Right atrium auricular region (tissue), 2 donors: ENCODE measurements at regions not wholly inside any gene's neighbourhood (a gene's known extent, or its start where the extent isn't known, plus 50 kb on each side); places are given as distances from the start of the nearest gene placed in this dataset.

ENCODE experiments used
- DNase-seq: peaks from one replicate; pipeline ENCODE4 v3.0.0-alpha.2; 2019; ENCODE audit warnings: low spot score
- H3K27ac ChIP-seq, 2 donors: fragments of 200-600 bp; sonication (generic); 1 replicate in 1 of 2; 2 replicates in 1 of 2; pipeline ENCODE4 v1.5.1; 2016 to 2019
- H3K27me3 ChIP-seq, 2 donors: fragments of 200-600 bp; sonication (generic); one replicate each; pipeline versions ENCODE4 v1.5.1 to v1.6.0; 2017 to 2019
- H3K36me3 ChIP-seq: fragments of 200-600 bp; sonication (generic); one replicate; pipeline ENCODE4 v1.5.1; 2016
- H3K4me1 ChIP-seq, 2 donors: fragments of 200-600 bp; sonication (generic); one replicate each; pipeline versions ENCODE4 v1.5.1 to v1.6.0; 2017 to 2019
- H3K4me3 ChIP-seq, 2 donors: fragments of 200-600 bp; sonication (generic); 1 replicate in 1 of 2; 2 replicates in 1 of 2; pipeline ENCODE4 v1.5.1; 2017 to 2019; ENCODE audit warnings: mild to moderate bottlenecking in 1 of 2, moderate library complexity in 1 of 2
- H3K9me3 ChIP-seq, 2 donors: fragments of 200-600 bp; sonication (generic); one replicate each; pipeline ENCODE4 v1.5.1; 2019
- TF ChIP-seq, protein P1 (sequence below), 2 donors: fragments of 200-600 bp; sonication (generic); IDR thresholded peaks; one replicate each; pipeline ENCODE4 v1.5.1; 2019; ENCODE audit warnings: antibody characterized with exemption in 2 of 2

DNA sequence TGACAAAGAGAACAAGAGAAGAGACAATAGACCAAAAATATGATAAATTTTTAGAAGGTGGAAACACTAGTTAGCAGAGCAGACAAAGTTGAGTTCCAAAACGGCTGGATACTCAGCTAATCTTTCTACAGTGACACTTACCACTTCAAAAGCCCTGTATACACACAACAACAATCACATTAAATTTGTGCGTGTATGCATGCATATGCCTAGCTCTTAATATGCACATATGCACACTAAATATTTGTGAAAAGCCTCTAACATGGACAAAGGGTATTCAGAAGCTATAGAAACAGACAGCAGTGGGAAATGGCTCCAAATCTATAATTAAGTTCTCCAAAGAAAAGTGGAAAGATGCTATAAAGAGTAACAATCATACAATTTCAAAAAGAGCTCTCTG, 476.4 kb downstream of the HTR7 start:
- TF ChIP-seq, protein P1, sequence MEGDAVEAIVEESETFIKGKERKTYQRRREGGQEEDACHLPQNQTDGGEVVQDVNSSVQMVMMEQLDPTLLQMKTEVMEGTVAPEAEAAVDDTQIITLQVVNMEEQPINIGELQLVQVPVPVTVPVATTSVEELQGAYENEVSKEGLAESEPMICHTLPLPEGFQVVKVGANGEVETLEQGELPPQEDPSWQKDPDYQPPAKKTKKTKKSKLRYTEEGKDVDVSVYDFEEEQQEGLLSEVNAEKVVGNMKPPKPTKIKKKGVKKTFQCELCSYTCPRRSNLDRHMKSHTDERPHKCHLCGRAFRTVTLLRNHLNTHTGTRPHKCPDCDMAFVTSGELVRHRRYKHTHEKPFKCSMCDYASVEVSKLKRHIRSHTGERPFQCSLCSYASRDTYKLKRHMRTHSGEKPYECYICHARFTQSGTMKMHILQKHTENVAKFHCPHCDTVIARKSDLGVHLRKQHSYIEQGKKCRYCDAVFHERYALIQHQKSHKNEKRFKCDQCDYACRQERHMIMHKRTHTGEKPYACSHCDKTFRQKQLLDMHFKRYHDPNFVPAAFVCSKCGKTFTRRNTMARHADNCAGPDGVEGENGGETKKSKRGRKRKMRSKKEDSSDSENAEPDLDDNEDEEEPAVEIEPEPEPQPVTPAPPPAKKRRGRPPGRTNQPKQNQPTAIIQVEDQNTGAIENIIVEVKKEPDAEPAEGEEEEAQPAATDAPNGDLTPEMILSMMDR (IDR thresholded peaks at IDR 0.05): no peak
- no peak overlapping the region for H3K4me3 ChIP-seq
- no peak overlapping the region for H3K27ac ChIP-seq
- no peaks in the 10 kb centered on the region for H3K9me3 ChIP-seq
- DNase-seq: no peak
- no peaks in the 10 kb centered on the region for H3K4me1 ChIP-seq
- H3K36me3 ChIP-seq: no peaks in the 10 kb centered on the region
- no peaks in the 10 kb centered on the region for H3K27me3 ChIP-seq

DNA sequence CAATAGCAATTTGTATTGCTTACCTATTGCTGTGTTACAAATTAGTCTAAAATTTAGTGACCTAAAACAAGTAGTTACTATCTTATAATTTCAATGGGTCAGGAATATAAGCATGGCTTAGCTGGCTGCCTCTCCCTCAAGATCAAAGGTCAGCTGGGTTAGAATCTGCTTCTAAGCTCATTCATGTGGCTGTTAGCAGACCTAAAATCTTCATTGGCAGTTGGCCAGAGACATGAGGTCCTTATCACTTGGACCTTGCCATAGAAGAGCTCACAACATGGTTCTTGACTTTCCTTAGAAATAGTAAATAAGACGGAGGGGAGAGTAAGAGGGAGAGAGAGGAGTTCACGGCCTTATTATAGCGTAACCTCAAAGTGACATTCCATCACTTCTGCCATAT, 468.0 kb downstream of the HTR7 start:
- Histone ChIP-seq H3K4me3 (no peak overlapping the region), H3K27me3 (no peaks in the 10 kb centered on the region), H3K4me1 (no peaks in the 10 kb centered on the region), H3K27ac (no peak overlapping the region), H3K36me3 (no peaks in the 10 kb centered on the region), H3K9me3 (no peaks in the 10 kb centered on the region)
- TF ChIP-seq, protein P1 (IDR thresholded peaks at IDR 0.05): no peak
- no peak for DNase-seq

DNA sequence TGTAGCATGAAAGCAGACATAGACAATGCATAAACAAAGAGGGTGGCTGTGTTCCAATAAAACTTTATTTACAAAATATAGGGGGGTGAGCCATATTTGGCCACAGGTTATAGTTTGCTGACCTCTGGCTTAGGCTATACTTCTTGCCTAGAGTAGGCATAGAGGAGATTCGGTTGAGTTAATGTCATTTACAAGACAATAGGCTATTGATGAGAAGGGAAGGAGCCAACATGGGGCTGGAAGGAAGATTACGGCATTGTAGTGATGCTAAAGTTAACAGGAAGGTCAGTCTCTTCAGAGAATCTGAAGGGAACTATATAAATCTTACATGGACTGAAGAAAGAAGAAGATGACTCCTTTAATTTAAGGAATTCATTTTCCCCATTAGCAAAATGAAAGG, 463.5 kb downstream of the HTR7 start:
- Histone ChIP-seq H3K4me3 (no peak overlapping the region), H3K27ac (no peak overlapping the region), H3K27me3 (no peaks in the 10 kb centered on the region), H3K4me1 (peaks cover 0 to 5% of the 10 kb centered on the region in 2 donors), H3K9me3 (no peaks in the 10 kb centered on the region), H3K36me3 (no peaks in the 10 kb centered on the region)
- TF ChIP-seq, protein P1 (IDR thresholded peaks at IDR 0.05): no peak
- DNase-seq: no peak

DNA sequence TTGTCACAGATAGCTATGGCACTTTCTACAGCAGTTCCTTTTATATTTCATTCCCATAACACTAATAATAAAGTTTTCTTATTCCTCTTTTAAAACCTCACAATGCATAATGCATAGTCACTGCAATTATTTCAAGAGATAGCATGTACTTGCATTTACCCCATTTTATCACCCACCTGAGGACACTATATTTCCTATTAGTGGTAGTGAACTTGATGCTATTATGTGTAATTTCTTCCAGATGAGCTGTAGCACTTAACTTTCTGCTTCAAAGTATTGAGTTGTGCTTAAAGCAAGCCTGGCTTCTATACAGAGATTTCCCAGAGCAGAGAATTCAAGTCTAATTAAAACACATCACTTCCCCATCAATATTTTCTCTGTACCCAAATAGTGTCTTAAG, 461.1 kb downstream of the HTR7 start:
- Histone ChIP-seq H3K27ac (no peak overlapping the region), H3K9me3 (no peaks in the 10 kb centered on the region), H3K4me1 (peaks cover 0 to 5% of the 10 kb centered on the region in 2 donors), H3K36me3 (no peaks in the 10 kb centered on the region), H3K27me3 (no peaks in the 10 kb centered on the region), H3K4me3 (no peak overlapping the region)
- TF ChIP-seq, protein P1 (IDR thresholded peaks at IDR 0.05): no peak
- DNase-seq: no peak

DNA sequence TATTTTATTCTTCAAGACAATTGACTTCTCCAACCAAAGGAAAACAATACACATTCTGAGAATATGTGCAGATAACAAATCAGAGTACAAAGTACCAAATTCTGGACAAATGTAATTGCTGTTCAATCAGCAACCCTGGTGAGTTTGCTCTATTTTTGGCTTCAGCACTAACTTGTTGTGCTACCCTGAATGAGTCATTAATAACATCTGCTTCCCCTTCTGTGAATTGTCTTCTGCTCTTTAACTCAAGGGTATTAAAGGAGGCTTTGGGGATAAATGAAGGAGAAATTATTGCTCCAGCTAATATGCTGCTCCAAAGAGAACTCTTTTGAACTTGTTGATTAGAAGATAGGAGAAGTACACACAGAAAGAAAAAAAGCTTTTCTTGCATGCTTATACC, 459.3 kb downstream of the HTR7 start:
- H3K4me1 ChIP-seq: peaks cover 0 to 5% of the 10 kb centered on the region in 2 donors
- H3K27me3 ChIP-seq: no peaks in the 10 kb centered on the region
- no peak overlapping the region for H3K27ac ChIP-seq
- no peaks in the 10 kb centered on the region for H3K36me3 ChIP-seq
- H3K4me3 ChIP-seq: no peak overlapping the region
- DNase-seq: no peak
- H3K9me3 ChIP-seq: no peaks in the 10 kb centered on the region
- TF ChIP-seq, protein P1 (IDR thresholded peaks at IDR 0.05): no peak

DNA sequence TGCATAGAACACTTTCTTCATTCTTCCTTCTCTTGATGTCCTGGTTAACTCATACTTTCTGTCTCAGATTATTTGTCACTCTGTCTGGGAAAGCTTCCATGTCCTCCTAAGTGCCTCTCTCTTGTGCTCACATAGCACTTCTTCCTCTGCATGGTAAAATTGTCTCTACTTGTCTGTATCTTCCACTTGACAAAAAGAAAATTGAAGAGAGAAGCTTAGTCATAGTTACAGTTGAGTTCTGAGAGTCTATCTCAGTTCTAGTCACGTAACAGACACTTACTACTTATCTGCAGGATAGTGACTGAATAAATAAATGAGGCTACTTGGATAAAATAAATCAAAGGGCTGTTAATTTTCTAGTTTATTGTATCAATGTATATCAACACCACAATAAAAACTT, 458.1 kb downstream of the HTR7 start:
- no peaks in the 10 kb centered on the region for H3K9me3 ChIP-seq
- no peaks in the 10 kb centered on the region for H3K27me3 ChIP-seq
- H3K4me1 ChIP-seq: peaks cover 0 to 5% of the 10 kb centered on the region in 2 donors
- TF ChIP-seq, protein P1 (IDR thresholded peaks at IDR 0.05): no peak
- DNase-seq: no peak
- H3K36me3 ChIP-seq: no peaks in the 10 kb centered on the region
- H3K27ac ChIP-seq: no peak overlapping the region
- H3K4me3 ChIP-seq: no peak overlapping the region
